ENCODE measurements at regions not wholly inside any gene's neighbourhood (a gene's known extent, or its start where the extent isn't known, plus 50 kb on each side); places are given as distances from the start of the nearest gene placed in this dataset.

- H3K27me3 ChIP-seq: peaks cover 0 to 3% (median 0%) of the 10 kb centered on the region in 4 donors
- no peaks in the 10 kb centered on the region for H3K9me3 ChIP-seq
- intact Hi-C loops (cut with DNase I): no loop called here
- TF ChIP-seq POLR2A (IDR thresholded peaks at IDR 0.05) (no peak), CTCF (IDR thresholded peaks at IDR 0.05) (no peak)
- H3K36me3 ChIP-seq: no peaks in the 10 kb centered on the region
- no peak overlapping the region for H3K4me3 ChIP-seq
- H3K27ac ChIP-seq: no peak overlapping the region
- no peaks in the 10 kb centered on the region for H3K4me1 ChIP-seq
- DNase-seq: no peak
These were observed 237.0 kb downstream of the TBX15 start for GRCh38 chr1:118751166-118751565.

GRCh38 chr1:118744420-118744819 lies 243.7 kb downstream of the TBX15 start:
- Histone ChIP-seq H3K27ac (no peak overlapping the region), H3K9me3 (no peaks in the 10 kb centered on the region), H3K4me3 (no peak overlapping the region), H3K4me1 (no peaks in the 10 kb centered on the region), H3K27me3 (no peaks in the 10 kb centered on the region), H3K36me3 (no peaks in the 10 kb centered on the region)
- TF ChIP-seq POLR2A (IDR thresholded peaks at IDR 0.05) (no peak), CTCF (IDR thresholded peaks at IDR 0.05) (no peak)
- intact Hi-C loops (cut with DNase I): no loop called here
- 78 to 83% methylated on average over 1 of the region's 1 CpG for WGBS, 2 donors
- no peak for DNase-seq

- H3K4me3 ChIP-seq: no peak overlapping the region
- no peak overlapping the region for H3K27ac ChIP-seq
- H3K4me1 ChIP-seq: no peaks in the 10 kb centered on the region
- intact Hi-C loops (cut with DNase I): no loop called here
- 48 to 50% methylated on average over 4 of the region's 4 CpGs for WGBS, 2 donors
- DNase-seq: no peak
- TF ChIP-seq POLR2A (IDR thresholded peaks at IDR 0.05): no peak
- TF ChIP-seq CTCF (IDR thresholded peaks at IDR 0.05): no peak
- H3K9me3 ChIP-seq: no peaks in the 10 kb centered on the region
- no peaks in the 10 kb centered on the region for H3K36me3 ChIP-seq
- no peaks in the 10 kb centered on the region for H3K27me3 ChIP-seq
These were observed 248.6 kb downstream of the TBX15 start for GRCh38 chr1:118739501-118739900.

GRCh38 chr1:118736322-118736721 lies 251.8 kb downstream of the TBX15 start:
- Histone ChIP-seq H3K4me3 (no peak overlapping the region), H3K27ac (no peak overlapping the region), H3K27me3 (no peaks in the 10 kb centered on the region), H3K4me1 (no peaks in the 10 kb centered on the region), H3K9me3 (no peaks in the 10 kb centered on the region), H3K36me3 (no peaks in the 10 kb centered on the region)
- no peak for DNase-seq
- 92 to 100% methylated on average over 1 of the region's 1 CpG for WGBS, 2 donors
- intact Hi-C loops (cut with DNase I): no loop called here
- TF ChIP-seq CTCF (IDR thresholded peaks at IDR 0.05): no peak
- TF ChIP-seq POLR2A (IDR thresholded peaks at IDR 0.05): no peak

GRCh38 chr1:118717893-118718292 lies 270.2 kb downstream of the TBX15 start:
- Histone ChIP-seq H3K4me3 (no peak overlapping the region), H3K4me1 (no peaks in the 10 kb centered on the region), H3K27ac (no peak overlapping the region), H3K27me3 (no peaks in the 10 kb centered on the region), H3K36me3 (no peaks in the 10 kb centered on the region), H3K9me3 (no peaks in the 10 kb centered on the region)
- no peak for TF ChIP-seq CTCF (IDR thresholded peaks at IDR 0.05)
- no peak for TF ChIP-seq POLR2A (IDR thresholded peaks at IDR 0.05)
- WGBS, 2 donors: 55 to 57% methylated on average over 3 of the region's 3 CpGs
- DNase-seq: no peak
- intact Hi-C loops (cut with DNase I): no loop called here

All from esophagus squamous epithelium (tissue), 5 donors.